HUES48 (cell line): ENCODE measurements at regions not wholly inside any gene's neighbourhood (a gene's known extent, or its start where the extent isn't known, plus 50 kb on each side); places are given as distances from the start of the nearest gene placed in this dataset.
"Not testable (repeated sequence)": the region's sequence is repeated elsewhere in the genome, so short reads cannot be mapped to it uniquely, and the experiment has no call there.

ENCODE experiments used
- H3K27ac ChIP-seq: one replicate; pipeline ENCODE4 v1.7.0; 2013; ENCODE audit warnings: low read depth, low read length, inconsistent platforms
- H3K27me3 ChIP-seq: 2 replicates; pipeline ENCODE4 v1.6.1; 2013; ENCODE audit warnings: mild to moderate bottlenecking, low read length; ENCODE audit not compliant: control insufficient read depth, insufficient read depth
- H3K36me3 ChIP-seq: 2 replicates; pipeline ENCODE4 v1.6.1; 2013; ENCODE audit warnings: low read length; ENCODE audit not compliant: control insufficient read depth, insufficient read depth
- H3K4me1 ChIP-seq: 2 replicates; pipeline ENCODE4 v1.6.1; 2013; ENCODE audit warnings: mild to moderate bottlenecking, low read length; ENCODE audit not compliant: control insufficient read depth, insufficient read depth
- H3K4me3 ChIP-seq: 2 replicates; pipeline ENCODE4 v1.5.1; 2013; ENCODE audit warnings: mild to moderate bottlenecking, low read depth, low read length
- H3K9ac ChIP-seq: 2 replicates; pipeline ENCODE4 v1.6.1; 2013; ENCODE audit warnings: mild to moderate bottlenecking, low read depth, low read length, moderate library complexity
- H3K9me3 ChIP-seq: 2 replicates; pipeline ENCODE4 v1.6.1; 2013; ENCODE audit warnings: low read length; ENCODE audit not compliant: control insufficient read depth, insufficient read depth

DNA sequence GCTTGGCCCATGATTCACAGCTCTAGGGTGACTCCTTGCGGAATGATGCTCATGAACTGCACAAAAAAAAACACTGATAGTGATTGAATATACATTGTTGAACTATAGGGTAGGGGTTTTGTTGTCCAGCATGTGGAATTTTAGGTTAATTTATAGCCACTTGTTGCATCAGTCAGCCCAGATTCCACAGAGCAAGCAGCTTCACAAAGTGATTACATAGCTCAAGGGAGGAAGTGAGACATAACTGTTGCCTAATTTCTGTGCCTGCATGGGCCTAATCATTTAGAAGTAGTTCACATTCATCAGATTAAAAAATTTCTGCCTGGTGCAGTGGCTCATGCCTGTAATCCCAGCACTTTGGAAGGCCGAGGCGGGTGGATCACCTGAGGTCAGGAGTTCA is 142.2 kb upstream of the ZNF722 start:
- H3K9me3 ChIP-seq = peaks cover 89% of the 10 kb centered on the region
- not testable (repeated sequence) for H3K9ac ChIP-seq, H3K4me1 ChIP-seq, H3K4me3 ChIP-seq, H3K27ac ChIP-seq, H3K27me3 ChIP-seq, H3K36me3 ChIP-seq

DNA sequence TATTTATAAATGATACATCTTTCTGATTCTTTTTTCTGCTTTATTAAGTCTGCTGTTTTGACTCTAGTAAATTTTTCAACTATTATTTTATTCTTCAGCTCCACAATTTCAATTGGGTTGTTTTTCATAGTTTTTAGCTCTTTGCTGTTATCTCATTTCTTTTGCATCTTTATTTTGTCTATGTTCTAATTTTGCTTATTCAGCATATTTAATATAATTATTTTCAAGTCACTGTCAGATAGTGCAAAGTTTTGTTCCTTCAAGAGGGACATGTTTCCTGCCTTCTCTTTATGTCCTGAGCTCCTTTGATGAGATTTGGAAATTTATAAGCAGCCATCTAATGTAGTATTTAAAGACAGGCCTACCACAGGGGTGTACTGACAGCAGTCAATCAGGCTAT is 131.5 kb upstream of the ZNF722 start:
- no peak overlapping the region for H3K4me3 ChIP-seq
- H3K9me3 ChIP-seq = peaks cover 90% of the 10 kb centered on the region
- no peak overlapping the region for H3K27ac ChIP-seq
- no peaks in the 10 kb centered on the region for H3K27me3 ChIP-seq
- no peaks in the 10 kb centered on the region for H3K4me1 ChIP-seq
- H3K36me3 ChIP-seq = no peaks in the 10 kb centered on the region
- no peak overlapping the region for H3K9ac ChIP-seq

DNA sequence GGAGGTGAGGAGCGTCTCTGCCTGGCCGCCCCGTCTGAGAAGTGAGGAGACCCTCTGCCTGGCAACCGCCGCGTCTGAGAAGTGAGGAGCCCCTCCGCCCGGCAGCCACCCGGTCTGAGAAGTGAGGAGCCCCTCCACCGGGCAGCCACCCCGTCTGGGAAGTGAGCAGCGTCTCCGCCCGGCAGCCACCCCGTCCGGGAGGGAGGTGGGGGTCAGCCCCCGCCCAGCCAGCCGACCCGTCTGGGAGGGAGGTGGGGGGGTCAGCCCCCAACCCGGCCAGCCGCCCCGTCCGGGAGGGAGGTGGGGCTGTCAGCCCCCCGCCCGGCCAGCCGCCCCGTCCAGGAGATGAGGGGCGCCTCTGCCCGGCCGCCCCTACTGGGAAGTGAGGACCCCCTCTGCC is 124.4 kb upstream of the ZNF722 start:
- not testable (repeated sequence) for H3K36me3 ChIP-seq
- H3K9me3 ChIP-seq = peaks cover 81% of the 10 kb centered on the region

DNA sequence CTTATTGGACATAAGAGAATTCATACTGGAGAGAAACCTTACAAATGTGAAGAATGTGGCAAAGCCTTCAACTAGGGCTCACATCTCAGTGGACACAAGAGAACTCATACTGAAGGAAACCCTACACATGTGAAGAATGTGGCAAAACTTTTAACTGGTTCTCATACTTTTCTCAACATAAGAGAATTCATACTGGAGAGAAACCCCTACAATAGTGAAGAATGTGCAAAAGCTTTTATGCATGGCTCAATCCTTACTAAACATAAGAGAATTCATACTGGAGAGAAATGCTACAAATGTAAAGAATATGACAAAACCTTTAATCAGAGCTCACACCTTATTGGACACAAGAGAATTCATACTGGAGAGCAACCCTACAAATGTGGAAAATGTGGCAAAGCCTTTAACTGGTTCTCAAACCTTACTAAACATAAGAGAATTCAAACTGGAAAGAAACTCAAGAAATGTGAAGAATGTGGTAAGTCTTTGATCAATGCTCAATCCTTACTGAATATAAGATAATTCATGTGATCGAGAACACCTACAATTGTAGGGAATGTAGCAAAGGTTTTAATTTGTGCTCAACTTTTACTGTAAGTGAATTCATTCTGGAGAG is 121.8 kb upstream of the ZNF722 start:
- no peaks in the 10 kb centered on the region for H3K4me1 ChIP-seq
- no peak overlapping the region for H3K4me3 ChIP-seq
- no peak overlapping the region for H3K27ac ChIP-seq
- H3K9ac ChIP-seq = no peak overlapping the region
- H3K27me3 ChIP-seq = no peaks in the 10 kb centered on the region
- peaks cover 85% of the 10 kb centered on the region for H3K9me3 ChIP-seq
- H3K36me3 ChIP-seq = no peaks in the 10 kb centered on the region

More for the DNA sequence above, 124.4 kb upstream of the ZNF722 start:
- not testable (repeated sequence) for H3K27me3 ChIP-seq, H3K9ac ChIP-seq, H3K4me1 ChIP-seq, H3K27ac ChIP-seq, H3K4me3 ChIP-seq

DNA sequence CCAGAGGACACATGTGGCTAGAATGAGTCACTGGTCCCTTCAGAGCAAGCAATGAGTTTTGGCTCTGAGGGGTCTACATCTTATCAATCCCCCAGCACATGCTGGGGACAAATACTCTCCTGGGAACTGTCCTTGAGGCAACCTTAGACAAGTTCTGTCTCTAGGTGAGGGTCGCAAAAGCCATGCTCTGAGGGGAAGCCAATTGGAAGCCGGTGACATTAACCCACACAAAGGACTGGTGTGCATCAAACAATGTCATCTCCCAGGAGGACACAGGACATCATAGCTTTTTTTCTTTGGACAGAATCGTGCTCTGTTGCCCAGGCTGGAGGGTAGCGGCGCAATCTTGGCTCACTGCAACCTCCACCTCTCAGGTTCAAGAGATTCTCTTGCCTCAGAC is 111.6 kb upstream of the ZNF722 start:
- Histone ChIP-seq H3K36me3 (no peaks in the 10 kb centered on the region), H3K9me3 (peaks cover 91% of the 10 kb centered on the region), H3K9ac (no peak overlapping the region), H3K27me3 (no peaks in the 10 kb centered on the region), H3K4me3 (no peak overlapping the region; the same call in 1 of the 2 replicates), H3K27ac (no peak overlapping the region), H3K4me1 (no peaks in the 10 kb centered on the region)

DNA sequence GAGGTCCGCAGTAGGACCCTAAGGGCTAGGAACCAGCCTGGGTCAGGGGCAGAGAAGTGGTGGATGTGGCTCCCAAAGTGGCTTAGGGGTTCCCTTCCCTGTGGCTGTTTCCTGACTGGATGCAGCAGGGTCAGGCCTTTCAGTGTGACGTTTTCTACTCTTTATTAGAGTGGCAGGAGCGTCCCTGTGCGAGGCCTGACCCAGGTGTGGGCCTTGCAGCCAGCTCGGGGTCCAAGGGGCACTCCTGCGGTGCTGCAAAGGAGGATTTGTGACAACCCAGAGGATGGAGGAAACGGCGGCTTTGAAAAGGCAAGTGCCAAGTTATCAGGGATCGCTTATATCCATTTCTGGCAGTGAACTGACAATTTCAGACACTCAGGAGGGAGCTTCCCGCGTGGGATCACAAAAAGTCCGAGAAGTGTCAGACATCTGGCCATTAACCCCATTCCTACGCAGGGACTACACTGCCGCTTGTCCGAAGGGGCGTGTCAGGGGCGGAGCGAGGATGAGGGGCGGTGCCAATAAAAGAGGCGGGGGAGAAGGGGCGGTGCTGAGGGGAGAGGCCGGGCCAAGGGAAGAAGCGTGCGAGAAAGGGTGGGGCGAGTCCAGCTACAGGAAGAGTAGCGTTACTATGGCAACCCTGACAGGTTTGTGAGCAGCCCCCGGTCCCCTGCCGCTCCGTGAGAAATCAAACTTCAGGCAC is 98.8 kb upstream of the ZNF722 start:
- H3K27ac ChIP-seq = no peak overlapping the region
- no peaks in the 10 kb centered on the region for H3K4me1 ChIP-seq
- no peak overlapping the region for H3K9ac ChIP-seq
- no peaks in the 10 kb centered on the region for H3K36me3 ChIP-seq
- no peaks in the 10 kb centered on the region for H3K27me3 ChIP-seq
- H3K4me3 ChIP-seq = no peak overlapping the region
- H3K9me3 ChIP-seq = peaks cover 88% of the 10 kb centered on the region

DNA sequence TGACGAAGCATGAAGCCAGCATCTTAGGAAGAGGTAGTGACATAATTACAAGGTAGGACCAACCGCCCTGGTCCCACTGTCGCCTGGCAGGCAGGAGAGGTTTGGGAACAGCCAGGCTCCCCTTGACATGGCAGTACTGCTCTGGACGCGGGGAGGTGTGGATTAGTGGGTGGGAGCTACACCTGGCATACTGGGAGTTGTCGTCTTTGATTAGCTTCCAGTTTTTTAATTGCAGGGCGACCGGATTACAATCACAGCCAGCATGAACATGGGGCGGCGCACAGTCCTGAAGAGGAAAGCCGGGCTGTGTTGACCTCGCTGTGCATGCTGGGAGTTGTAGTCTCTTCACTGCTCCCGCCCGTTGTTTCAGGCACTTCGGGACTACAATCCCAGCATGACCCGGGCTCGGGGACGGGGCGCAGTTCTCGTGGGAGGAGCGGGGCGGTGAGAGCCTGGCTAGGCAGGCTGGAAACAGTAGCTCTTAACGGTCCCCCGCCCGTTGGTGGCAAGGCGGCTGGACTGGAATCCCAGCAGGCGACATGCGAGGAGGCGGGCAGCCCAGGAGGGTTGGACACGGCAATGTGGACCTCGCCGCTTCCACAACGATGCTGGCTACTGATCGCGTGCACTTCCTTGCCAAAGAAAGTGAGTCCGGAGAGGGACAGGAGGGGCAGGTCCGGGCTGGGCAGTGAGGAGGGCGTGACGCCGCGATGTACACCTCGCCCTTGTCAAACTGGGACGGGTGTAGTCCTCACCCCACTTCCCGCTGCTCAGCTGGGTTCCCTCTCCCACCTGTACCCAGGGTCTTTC is 98.0 kb upstream of the ZNF722 start:
- Histone ChIP-seq H3K9ac (no peak overlapping the region), H3K27me3 (no peaks in the 10 kb centered on the region), H3K4me1 (no peaks in the 10 kb centered on the region), H3K27ac (no peak overlapping the region), H3K36me3 (no peaks in the 10 kb centered on the region), H3K4me3 (no peak overlapping the region), H3K9me3 (peaks cover 91% of the 10 kb centered on the region)

DNA sequence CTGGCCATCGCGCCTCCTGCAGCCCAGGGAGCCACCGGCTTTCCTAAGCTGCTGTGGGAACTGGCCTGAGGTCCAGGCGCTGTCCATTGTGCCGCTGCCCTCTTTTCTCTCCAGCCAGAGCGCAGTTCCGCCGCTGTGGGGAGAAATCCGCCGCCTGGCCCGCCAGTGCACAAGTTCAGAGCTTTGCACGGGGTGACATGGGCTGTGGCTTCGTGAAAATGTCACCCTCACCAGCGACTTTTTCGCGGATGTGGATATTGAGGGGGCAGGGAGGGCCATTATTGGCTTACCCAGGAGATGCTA is 97.5 kb upstream of the ZNF722 start:
- H3K4me3 ChIP-seq, H3K27ac ChIP-seq, H3K27me3 ChIP-seq, H3K4me1 ChIP-seq, H3K36me3 ChIP-seq, H3K9ac ChIP-seq: not testable (repeated sequence)
- H3K9me3 ChIP-seq = peaks cover 90% of the 10 kb centered on the region

DNA sequence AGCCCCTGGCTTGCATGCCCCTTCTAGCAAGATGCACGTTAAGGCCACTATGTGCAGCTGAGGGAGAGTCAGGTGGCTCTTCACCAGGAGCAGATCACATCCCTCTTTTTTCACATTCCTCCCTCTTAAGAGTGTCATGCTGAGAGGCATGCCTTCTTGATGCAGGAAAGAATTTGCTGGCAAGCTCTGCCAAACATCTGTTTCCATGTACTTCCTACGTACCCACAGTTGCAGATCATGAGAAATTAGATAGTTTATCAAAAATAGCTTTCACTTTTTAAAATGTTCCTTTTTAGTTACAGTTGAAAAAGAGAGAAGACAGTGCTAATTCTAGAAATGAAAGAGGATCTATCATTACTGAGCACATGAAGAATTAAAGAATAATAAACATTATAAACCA is 79.7 kb upstream of the ZNF722 start:
- no peak overlapping the region for H3K4me3 ChIP-seq
- no peaks in the 10 kb centered on the region for H3K27me3 ChIP-seq
- H3K9me3 ChIP-seq = peaks cover 90% of the 10 kb centered on the region
- no peak overlapping the region for H3K9ac ChIP-seq
- no peaks in the 10 kb centered on the region for H3K36me3 ChIP-seq
- H3K4me1 ChIP-seq = no peaks in the 10 kb centered on the region
- no peak overlapping the region for H3K27ac ChIP-seq

DNA sequence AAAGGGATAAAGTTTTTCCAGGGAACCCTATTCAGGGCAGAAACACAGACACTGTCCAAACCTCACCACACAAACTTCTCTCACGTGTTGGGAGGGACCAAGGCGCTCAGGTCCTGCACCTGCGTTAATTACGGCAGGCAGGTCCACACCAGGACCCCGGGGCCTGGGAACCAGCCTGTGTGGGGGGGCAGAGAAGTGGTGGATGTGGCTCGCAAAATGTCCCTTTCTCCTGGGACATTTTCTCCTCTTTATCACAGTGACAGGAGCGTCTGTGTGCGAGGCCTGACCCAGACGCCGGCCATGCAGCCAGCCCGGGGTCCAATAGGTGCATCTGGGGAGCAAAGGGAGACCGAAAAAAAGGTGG is 73.4 kb upstream of the ZNF722 start:
- no peak overlapping the region for H3K27ac ChIP-seq
- H3K27me3 ChIP-seq = no peaks in the 10 kb centered on the region
- H3K36me3 ChIP-seq = no peaks in the 10 kb centered on the region
- no peaks in the 10 kb centered on the region for H3K4me1 ChIP-seq
- no peak overlapping the region for H3K4me3 ChIP-seq
- H3K9ac ChIP-seq = no peak overlapping the region
- peaks cover 91% of the 10 kb centered on the region for H3K9me3 ChIP-seq
